Omental fat pad (tissue), 3 donors: ENCODE measurements at regions not wholly inside any gene's neighbourhood (a gene's known extent, or its start where the extent isn't known, plus 50 kb on each side); places are given as distances from the start of the nearest gene placed in this dataset.

Experiments
- ATAC-seq: fragments of 150-250 bp; one replicate; pipeline ENCODE4 v1.9.1; 2016; ENCODE audit warnings: mild to moderate bottlenecking, moderate library complexity; ENCODE audit not compliant: low FRiP score
- DNase-seq: peaks from one replicate; pipeline ENCODE4 v3.0.0-alpha.2; 2019; ENCODE audit warnings: low spot score
- CTCF ChIP-seq, 3 donors: fragments of 450-650 bp; IDR thresholded peaks; one replicate each; pipeline ENCODE4 v1.5.1; 2016 to 2017; ENCODE audit warnings: antibody characterized with exemption in 3 of 3, mild to moderate bottlenecking in 3 of 3, moderate library complexity in 2 of 3

DNA sequence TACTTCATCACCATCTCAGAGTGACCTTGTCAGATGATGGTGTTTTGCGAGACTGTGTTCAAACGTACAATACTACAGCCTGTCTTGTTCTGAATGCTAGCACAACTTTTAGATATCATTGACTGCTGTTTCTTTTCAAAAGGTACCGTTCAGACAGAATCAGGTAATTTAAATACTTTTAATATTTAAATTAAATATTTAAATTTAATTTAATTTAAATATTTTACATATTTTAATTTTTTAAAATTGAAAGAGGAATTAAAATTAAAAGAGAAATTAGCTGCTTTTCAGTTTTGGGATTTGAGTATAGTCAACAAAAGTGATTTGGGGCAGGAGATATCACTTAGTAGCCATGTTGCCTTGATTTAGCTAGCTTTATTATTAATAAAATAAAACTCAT lies 642.1 kb upstream of the CCDC179 start:
- no peak for TF ChIP-seq CTCF (IDR thresholded peaks at IDR 0.05)
- no peak for ATAC-seq
- no peak for DNase-seq

- no peak for TF ChIP-seq CTCF (IDR thresholded peaks at IDR 0.05)
- DNase-seq, result no peak
Measured at GRCh38 chr11:23502826-23503225, 642.6 kb upstream of the CCDC179 start.

DNA sequence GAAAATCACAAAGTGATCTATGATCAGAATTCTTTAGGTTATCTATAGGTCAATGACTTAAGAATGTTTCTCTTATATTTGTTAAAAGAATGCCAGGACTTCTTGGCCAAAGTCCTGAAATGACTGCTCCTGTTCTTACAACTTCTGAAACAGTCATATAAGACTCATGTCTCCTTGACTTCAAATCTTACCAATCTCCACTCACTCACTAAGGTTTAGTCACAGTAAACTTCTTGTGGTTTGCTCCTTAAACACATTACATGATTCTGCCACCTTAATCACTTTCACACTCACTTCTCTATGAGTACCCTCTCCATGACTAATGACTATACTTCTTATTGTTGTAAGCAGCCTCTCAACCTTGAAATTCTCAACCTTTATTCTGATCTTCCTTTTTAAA lies 648.7 kb upstream of the CCDC179 start:
- ATAC-seq (no peak), DNase-seq (no peak)
- no peak for TF ChIP-seq CTCF (IDR thresholded peaks at IDR 0.05)

More at GRCh38 chr11:23502826-23503225, 642.6 kb upstream of the CCDC179 start:
- ATAC-seq, result no peak

GRCh38 chr11:23509821-23510220 lies 649.5 kb upstream of the CCDC179 start:
- no peak for TF ChIP-seq CTCF (IDR thresholded peaks at IDR 0.05)
- DNase-seq (no peak), ATAC-seq (no peak)

DNA sequence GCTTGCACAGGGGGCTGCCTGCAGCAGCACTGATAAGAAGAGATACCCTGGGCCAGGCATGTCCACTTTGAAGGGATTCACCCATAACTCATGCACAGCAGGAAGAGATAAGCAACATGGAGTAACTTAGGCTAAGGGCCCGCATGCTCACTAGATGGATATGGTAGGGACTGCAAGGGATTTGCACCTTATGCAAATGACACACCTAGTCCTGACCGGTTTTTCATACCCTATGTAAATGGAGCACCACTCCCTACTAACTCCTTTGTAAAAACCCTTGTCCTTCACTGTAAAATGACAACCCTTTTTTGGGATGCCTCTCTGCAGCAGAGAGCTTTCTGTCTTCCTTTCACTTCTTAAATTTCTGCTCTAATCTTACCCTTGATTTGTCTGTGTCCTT lies 658.9 kb upstream of the CCDC179 start:
- ATAC-seq, result no peak

GRCh38 chr11:23520226-23520960 lies 660.1 kb upstream of the CCDC179 start:
- DNase-seq (no peak), ATAC-seq (no peak)
- no peak for TF ChIP-seq CTCF (IDR thresholded peaks at IDR 0.05)

More for the DNA sequence above, 658.9 kb upstream of the CCDC179 start:
- no peak for DNase-seq
- no peak for TF ChIP-seq CTCF (IDR thresholded peaks at IDR 0.05)

GRCh38 chr11:23536907-23537306 lies 676.6 kb upstream of the CCDC179 start:
- TF ChIP-seq CTCF (IDR thresholded peaks at IDR 0.05), result no peak
- ATAC-seq (no peak), DNase-seq (no peak)
